ENCODE measurements at regions not wholly inside any gene's neighbourhood (a gene's known extent, or its start where the extent isn't known, plus 50 kb on each side); places are given as distances from the start of the nearest gene placed in this dataset.

DNA sequence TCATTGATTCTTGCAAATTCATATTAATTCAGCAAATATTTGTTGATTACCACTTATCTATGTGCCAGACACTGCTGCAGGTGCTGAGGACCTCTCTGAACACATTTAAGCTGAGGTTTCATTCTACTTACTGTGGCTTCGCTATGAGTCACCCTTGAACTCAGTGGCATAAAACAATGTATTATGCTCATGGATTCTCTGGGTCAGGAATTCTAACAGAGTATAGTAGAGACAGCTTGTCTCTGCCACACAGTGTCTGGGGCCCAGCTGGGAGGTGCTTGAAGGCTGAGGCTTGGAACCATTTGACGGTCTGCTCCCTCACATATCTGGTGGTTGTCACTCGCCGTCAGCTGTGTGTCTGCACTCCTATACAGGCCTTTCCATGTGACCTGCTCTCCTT lies 124.3 kb upstream of the NR3C1 start:
- TF ChIP-seq, protein P1, sequence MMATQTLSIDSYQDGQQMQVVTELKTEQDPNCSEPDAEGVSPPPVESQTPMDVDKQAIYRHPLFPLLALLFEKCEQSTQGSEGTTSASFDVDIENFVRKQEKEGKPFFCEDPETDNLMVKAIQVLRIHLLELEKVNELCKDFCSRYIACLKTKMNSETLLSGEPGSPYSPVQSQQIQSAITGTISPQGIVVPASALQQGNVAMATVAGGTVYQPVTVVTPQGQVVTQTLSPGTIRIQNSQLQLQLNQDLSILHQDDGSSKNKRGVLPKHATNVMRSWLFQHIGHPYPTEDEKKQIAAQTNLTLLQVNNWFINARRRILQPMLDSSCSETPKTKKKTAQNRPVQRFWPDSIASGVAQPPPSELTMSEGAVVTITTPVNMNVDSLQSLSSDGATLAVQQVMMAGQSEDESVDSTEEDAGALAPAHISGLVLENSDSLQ (IDR thresholded peaks at IDR 0.05), result no peak
- no peak for TF ChIP-seq NFRKB (IDR thresholded peaks at IDR 0.05)
- no peak for TF ChIP-seq SP1 (IDR thresholded peaks at IDR 0.05)
- no peak for TF ChIP-seq BHLHE40 (IDR thresholded peaks at IDR 0.05; ENCODE audit: borderline replicate concordance)
- TF ChIP-seq L3MBTL2 (conservative IDR thresholded peaks at IDR 0.05), result no peak
